H9 (cell line): ENCODE measurements at regions not wholly inside any gene's neighbourhood (a gene's known extent, or its start where the extent isn't known, plus 50 kb on each side); places are given as distances from the start of the nearest gene placed in this dataset.

ENCODE experiments used
- DNase-seq: peaks from one replicate; pipeline ENCODE4 v3.0.0-alpha.2; 2017
- H2AFZ ChIP-seq: one replicate; pipeline ENCODE4 v1.6.1; 2013; ENCODE audit warnings: mild to moderate bottlenecking, low read length, control low read depth, moderate library complexity
- H2AK5ac ChIP-seq: 2 replicates; pipeline ENCODE4 v1.6.1; 2013; ENCODE audit warnings: low read length, control low read depth, mixed read lengths; ENCODE audit not compliant: insufficient read length
- H2BK120ac ChIP-seq: one replicate; pipeline ENCODE4 v1.6.1; 2013; ENCODE audit warnings: low read depth, mild to moderate bottlenecking, low read length, control low read depth, inconsistent platforms; ENCODE audit not compliant: poor library complexity, severe bottlenecking
- H2BK12ac ChIP-seq: 2 replicates; pipeline ENCODE4 v1.6.1; 2013; ENCODE audit warnings: low read length, control low read depth, mixed read lengths, low read depth; ENCODE audit not compliant: insufficient read length
- H2BK15ac ChIP-seq: 2 replicates; pipeline ENCODE4 v1.6.1; 2013; ENCODE audit warnings: low read depth, low read length, control low read depth
- H2BK20ac ChIP-seq: one replicate; pipeline ENCODE4 v1.6.1; 2013; ENCODE audit warnings: low read depth, mild to moderate bottlenecking, low read length, control low read depth, inconsistent platforms; ENCODE audit not compliant: poor library complexity, severe bottlenecking
- H2BK5ac ChIP-seq: 2 replicates; pipeline ENCODE4 v1.6.1; 2013; ENCODE audit warnings: low read length, control low read depth, mixed read lengths; ENCODE audit not compliant: insufficient read length
- H3K14ac ChIP-seq: 2 replicates; pipeline ENCODE4 v1.6.1; 2013; ENCODE audit warnings: low read length, control low read depth; ENCODE audit not compliant: insufficient read depth
- H3K18ac ChIP-seq: 2 replicates; pipeline ENCODE4 v1.6.1; 2013; ENCODE audit warnings: low read depth, mild to moderate bottlenecking, mixed read lengths, low read length, control low read depth; ENCODE audit not compliant: insufficient read length
- H3K23ac ChIP-seq: 2 replicates; pipeline ENCODE4 v1.6.1; 2013; ENCODE audit warnings: low read length, control low read depth, mixed read lengths, low read depth; ENCODE audit not compliant: insufficient read length
- H3K23me2 ChIP-seq: 2 replicates; pipeline ENCODE4 v1.6.1; 2013; ENCODE audit warnings: low read depth, mild to moderate bottlenecking, mixed read lengths, low read length, control low read depth; ENCODE audit not compliant: insufficient read length, poor library complexity, severe bottlenecking
- H3K27ac ChIP-seq: 2 replicates; pipeline ENCODE4 v1.5.1; 2013; ENCODE audit warnings: low read length, control low read depth, mixed read lengths, low read depth; ENCODE audit not compliant: insufficient read length
- H3K27me3 ChIP-seq: 2 replicates; pipeline ENCODE4 v1.6.1; 2013; ENCODE audit warnings: low read length, control low read depth, inconsistent platforms; ENCODE audit not compliant: insufficient read depth
- H3K4ac ChIP-seq: 2 replicates; pipeline ENCODE4 v1.6.1; 2013; ENCODE audit warnings: low read depth, mild to moderate bottlenecking, control low read depth, inconsistent platforms, low read length, moderate library complexity
- H3K4me1 ChIP-seq: 2 replicates; pipeline ENCODE4 v1.6.1; 2013; ENCODE audit warnings: low read length, control low read depth, inconsistent platforms; ENCODE audit not compliant: insufficient read depth
- H3K4me2 ChIP-seq: 2 replicates; pipeline ENCODE4 v1.6.1; 2013; ENCODE audit warnings: low read length, control low read depth, mixed read lengths; ENCODE audit not compliant: insufficient read length, insufficient read depth
- H3K56ac ChIP-seq: 2 replicates; pipeline ENCODE4 v1.6.1; 2013; ENCODE audit warnings: low read depth, mild to moderate bottlenecking, mixed read lengths, low read length, control low read depth; ENCODE audit not compliant: insufficient read length
- H3K79me1 ChIP-seq: 2 replicates; pipeline ENCODE4 v1.6.1; 2013; ENCODE audit warnings: low read depth, mild to moderate bottlenecking, moderate library complexity, low read length, control low read depth, inconsistent platforms; ENCODE audit not compliant: insufficient read depth, poor library complexity, severe bottlenecking
- H3K79me2 ChIP-seq: 2 replicates; pipeline ENCODE4 v1.6.1; 2013; ENCODE audit warnings: low read length, control low read depth, inconsistent platforms; ENCODE audit not compliant: insufficient read depth
- H3K9ac ChIP-seq: 2 replicates; pipeline ENCODE4 v1.6.1; 2013; ENCODE audit warnings: low read length, control low read depth, mixed read lengths; ENCODE audit not compliant: insufficient read length; ENCODE audit errors: extremely low read depth
- H3K9me3 ChIP-seq: one replicate; pipeline ENCODE4 v1.6.1; 2013; ENCODE audit warnings: low read depth, low read length, inconsistent platforms; ENCODE audit not compliant: control insufficient read depth
- H3T11ph ChIP-seq: one replicate; pipeline ENCODE4 v1.6.1; 2013; ENCODE audit warnings: mild to moderate bottlenecking, low read length, control low read depth, inconsistent platforms
- H4K20me1 ChIP-seq: one replicate; pipeline ENCODE4 v1.6.1; 2013; ENCODE audit not compliant: control insufficient read depth, insufficient read length, insufficient read depth
- H4K5ac ChIP-seq: 2 replicates; pipeline ENCODE4 v1.6.1; 2013; ENCODE audit warnings: low read depth, mild to moderate bottlenecking, mixed read lengths, low read length, control low read depth; ENCODE audit not compliant: insufficient read length
- H4K8ac ChIP-seq: replicated peaks from 2 replicates; pipeline ENCODE4 v1.6.1; 2013; ENCODE audit warnings: low read length, control low read depth, mixed read lengths, low read depth; ENCODE audit not compliant: insufficient read length
- H4K91ac ChIP-seq: 2 replicates; pipeline ENCODE4 v1.6.1; 2013; ENCODE audit warnings: low read depth, mild to moderate bottlenecking, moderate library complexity, mixed read lengths, low read length, control low read depth; ENCODE audit not compliant: insufficient read length
- H3K27ac Mint-ChIP-seq, 3 experiments: 2 replicates in 2 of 3; 3 replicates in 1 of 3; pipeline ENCODE4 v1.8.0; 2020 to 2021; ENCODE audit warnings: mixed read lengths in 3 of 3, mild to moderate bottlenecking in 1 of 3, moderate library complexity in 1 of 3
- H3K27me3 Mint-ChIP-seq: 2 replicates; pipeline ENCODE4 v1.8.0; 2021; ENCODE audit warnings: low read depth, mild to moderate bottlenecking, moderate library complexity, mixed read lengths
- H3K36me3 Mint-ChIP-seq, 3 experiments: 2 replicates in 2 of 3; 3 replicates in 1 of 3; pipeline ENCODE4 v1.8.0; 2020 to 2021; ENCODE audit warnings: low read depth in 3 of 3, mixed read lengths in 3 of 3; ENCODE audit not compliant: insufficient read depth in 1 of 3
- H3K4me1 Mint-ChIP-seq, 2 experiments: 2 replicates each; pipeline ENCODE4 v1.8.0; 2020; ENCODE audit warnings: mixed read lengths in 2 of 2
- H3K4me3 Mint-ChIP-seq, 2 experiments: 2 replicates in 1 of 2; 3 replicates in 1 of 2; pipeline ENCODE4 v1.8.0; 2020 to 2021; ENCODE audit warnings: mild to moderate bottlenecking in 2 of 2, mixed read lengths in 2 of 2, moderate library complexity in 1 of 2
- H3K9me3 Mint-ChIP-seq, 2 experiments: 2 replicates in 1 of 2; 3 replicates in 1 of 2; pipeline ENCODE4 v1.8.0; 2020; ENCODE audit warnings: mild to moderate bottlenecking in 2 of 2, mixed read lengths in 2 of 2, moderate library complexity in 1 of 2
- WGBS: extraction: QIAGEN DNeasy Blood & Tissue Kit; methylation state at CpG from one replicate; pipeline ENCODE4 v1.1.7; 2013; ENCODE audit warnings: missing lambda C conversion rate, low lambda C conversion rate, mixed read lengths; ENCODE audit not compliant: insufficient read length; ENCODE audit errors: extremely low coverage; 5-methylcytosine and 5-hydroxymethylcytosine counted together
- TF ChIP-seq, protein P1 (sequence below): fragments of 200-600 bp; sonication (generic); conservative IDR thresholded peaks from 3 replicates; pipeline ENCODE4 v1.8.0; 2021; ENCODE audit warnings: antibody characterized with exemption, mild to moderate bottlenecking

- no peak overlapping the region for H3K56ac ChIP-seq
- no peak overlapping the region for H3K23ac ChIP-seq
- no peak overlapping the region for H4K5ac ChIP-seq
- peaks cover 3% of the 10 kb centered on the region; the same call in 1 of the 2 replicates for H3K4me1 ChIP-seq
- H3K79me1 ChIP-seq = no peaks in the 10 kb centered on the region
- no peak overlapping the region for H2AK5ac ChIP-seq
- H2BK15ac ChIP-seq = no peak overlapping the region
- no peak overlapping the region for H3T11ph ChIP-seq
- no peak overlapping the region for H2AFZ ChIP-seq
- Mint-ChIP-seq H3K9me3 (peaks cover 5 to 6% of the 10 kb centered on the region in 2 experiments; a peak in 4 of 5 replicates), H3K36me3 (peaks cover 3 to 7% (median 4%) of the 10 kb centered on the region in 3 experiments; a peak in 4 of 7 replicates), H3K27me3 (no peaks in the 10 kb centered on the region; the same call in none of the 2 replicates), H3K27ac (no peak overlapping the region), H3K4me1 (peaks cover 11 to 15% of the 10 kb centered on the region in 2 experiments), H3K4me3 (no peak overlapping the region)
- no peaks in the 10 kb centered on the region for H3K9me3 ChIP-seq
- TF ChIP-seq, protein P1, sequence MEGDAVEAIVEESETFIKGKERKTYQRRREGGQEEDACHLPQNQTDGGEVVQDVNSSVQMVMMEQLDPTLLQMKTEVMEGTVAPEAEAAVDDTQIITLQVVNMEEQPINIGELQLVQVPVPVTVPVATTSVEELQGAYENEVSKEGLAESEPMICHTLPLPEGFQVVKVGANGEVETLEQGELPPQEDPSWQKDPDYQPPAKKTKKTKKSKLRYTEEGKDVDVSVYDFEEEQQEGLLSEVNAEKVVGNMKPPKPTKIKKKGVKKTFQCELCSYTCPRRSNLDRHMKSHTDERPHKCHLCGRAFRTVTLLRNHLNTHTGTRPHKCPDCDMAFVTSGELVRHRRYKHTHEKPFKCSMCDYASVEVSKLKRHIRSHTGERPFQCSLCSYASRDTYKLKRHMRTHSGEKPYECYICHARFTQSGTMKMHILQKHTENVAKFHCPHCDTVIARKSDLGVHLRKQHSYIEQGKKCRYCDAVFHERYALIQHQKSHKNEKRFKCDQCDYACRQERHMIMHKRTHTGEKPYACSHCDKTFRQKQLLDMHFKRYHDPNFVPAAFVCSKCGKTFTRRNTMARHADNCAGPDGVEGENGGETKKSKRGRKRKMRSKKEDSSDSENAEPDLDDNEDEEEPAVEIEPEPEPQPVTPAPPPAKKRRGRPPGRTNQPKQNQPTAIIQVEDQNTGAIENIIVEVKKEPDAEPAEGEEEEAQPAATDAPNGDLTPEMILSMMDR = no peak
- DNase-seq = no peak
- no peak overlapping the region for H3K27ac ChIP-seq
- no peak overlapping the region; the same call in 1 of the 2 replicates for H3K14ac ChIP-seq
- H3K9ac ChIP-seq = no peak overlapping the region
- no peak overlapping the region for H3K18ac ChIP-seq
- H3K27me3 ChIP-seq = no peaks in the 10 kb centered on the region
- H3K23me2 ChIP-seq = peaks cover 2% of the 10 kb centered on the region
- no peak overlapping the region for H2BK20ac ChIP-seq
- no peak overlapping the region for H2BK12ac ChIP-seq
- no peaks in the 10 kb centered on the region for H4K20me1 ChIP-seq
- no peak overlapping the region for H4K91ac ChIP-seq
- no peak overlapping the region for H2BK5ac ChIP-seq
- H3K4me2 ChIP-seq = no peak overlapping the region
- H2BK120ac ChIP-seq = no peak overlapping the region
- no peak overlapping the region for H4K8ac ChIP-seq
- WGBS = no CpG with 5 or more reads among the region's 27 CpGs
- no peaks in the 10 kb centered on the region for H3K79me2 ChIP-seq
- no peak overlapping the region for H3K4ac ChIP-seq
Observed at GRCh38 chr17:77506371-77506991, 365.7 kb downstream of the SEC14L1 start.
